MCF 10A (cell line): ENCODE measurements at regions not wholly inside any gene's neighbourhood (a gene's known extent, or its start where the extent isn't known, plus 50 kb on each side); places are given as distances from the start of the nearest gene placed in this dataset.

Experiments used
- BruUV-seq: library from RNA; stranded (reverse); fragments of 400-500 nt; replicated peaks from 2 replicates; lab custom pipeline; 2021; lab: Mats Ljungman, UMichigan
- CTCF ChIA-PET: fragments of 300-600 bp; sonication (Branson Sonifier 250); formaldehyde crosslinking; extraction: SDS; loops from one replicate; lab custom pipeline; 2021; ENCODE audit warnings: antibody characterized with exemption, inconsistent platforms; lab: Yijun Ruan, JAX
- POLR2A ChIA-PET: fragments of 300-600, 350-650 bp; sonication (Branson Sonifier 250); formaldehyde crosslinking; extraction: SDS; loops from one replicate; lab custom pipeline; 2020; ENCODE audit warnings: antibody characterized with exemption, inconsistent platforms; lab: Yijun Ruan, JAX
- DNase-seq: peaks from one replicate; pipeline ENCODE4 v3.0.0-alpha.2; 2018; ENCODE audit not compliant: unreplicated experiment
- H3K27ac Mint-ChIP-seq: one replicate; pipeline ENCODE4 v1.8.0; 2022; ENCODE audit warnings: mild to moderate bottlenecking, low read depth, mixed read lengths; ENCODE audit not compliant: unreplicated experiment
- H3K27me3 Mint-ChIP-seq: one replicate; pipeline ENCODE4 v1.8.0; 2022; ENCODE audit warnings: mixed read lengths; ENCODE audit not compliant: insufficient read depth, unreplicated experiment
- H3K36me3 Mint-ChIP-seq: one replicate; pipeline ENCODE4 v1.8.0; 2022; ENCODE audit warnings: mild to moderate bottlenecking, moderate library complexity, mixed read lengths; ENCODE audit not compliant: insufficient read depth, unreplicated experiment
- H3K4me1 Mint-ChIP-seq: one replicate; pipeline ENCODE4 v1.8.0; 2022; ENCODE audit warnings: mixed read lengths; ENCODE audit not compliant: insufficient read depth, unreplicated experiment
- H3K4me3 Mint-ChIP-seq: one replicate; pipeline ENCODE4 v1.8.0; 2022; ENCODE audit warnings: mild to moderate bottlenecking, moderate library complexity, mixed read lengths; ENCODE audit not compliant: unreplicated experiment
- H3K9me3 Mint-ChIP-seq: one replicate; pipeline ENCODE4 v1.8.0; 2022; ENCODE audit warnings: mixed read lengths; ENCODE audit not compliant: unreplicated experiment
- CTCF ChIP-seq: fragments of 200-600 bp; IDR thresholded peaks from one replicate; pipeline ENCODE4 v1.8.0; 2022; ENCODE audit warnings: antibody characterized with exemption, mild to moderate bottlenecking; ENCODE audit not compliant: unreplicated experiment
- intact Hi-C: fragments of 100-400 bp; cut with micrococcal nuclease; formaldehyde crosslinking; loops from 2 replicates; pipeline ENCODE4 v1.14.1; 2022

DNA sequence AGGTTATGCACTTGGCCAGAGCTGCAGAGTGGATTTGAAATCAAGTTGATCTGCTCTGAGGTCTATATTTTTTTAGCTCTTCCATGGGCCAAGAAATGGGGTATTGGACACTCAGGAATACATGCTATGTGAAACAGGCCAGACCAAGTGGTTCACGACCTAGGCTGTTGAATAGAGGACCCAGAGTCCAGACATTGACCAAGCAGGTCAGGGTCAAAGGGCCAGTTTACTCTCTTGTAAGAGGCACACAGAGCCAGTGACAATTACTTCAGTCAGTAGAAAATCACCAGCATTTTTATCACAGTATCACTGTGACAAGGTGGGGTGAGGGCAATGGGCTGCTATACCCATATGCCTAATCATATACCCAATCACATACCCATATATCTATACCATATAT, 320.6 kb upstream of the RORA start:
- BruUV-seq = no TSS peak
- DNase-seq = no peak
- intact Hi-C loops = no loop called here
- no peaks in the 10 kb centered on the region for H3K36me3 Mint-ChIP-seq
- no peaks in the 10 kb centered on the region for H3K9me3 Mint-ChIP-seq
- H3K27ac Mint-ChIP-seq = no peak overlapping the region
- no peak for TF ChIP-seq CTCF
- POLR2A ChIA-PET = interaction anchor here (0.6 kb wide), 1 partner anchor 18 kb away, joined by 3 read pairs; no protein-coding TSS in a partner anchor
- CTCF ChIA-PET = interaction anchor here (0.6 to 1.2 kb wide), 2 partner anchors 18 to 355 kb away, joined by 3 to 4 read pairs; no protein-coding TSS in a partner anchor
- H3K27me3 Mint-ChIP-seq = no peaks in the 10 kb centered on the region
- no peak overlapping the region for H3K4me3 Mint-ChIP-seq
- H3K4me1 Mint-ChIP-seq = no peaks in the 10 kb centered on the region

DNA sequence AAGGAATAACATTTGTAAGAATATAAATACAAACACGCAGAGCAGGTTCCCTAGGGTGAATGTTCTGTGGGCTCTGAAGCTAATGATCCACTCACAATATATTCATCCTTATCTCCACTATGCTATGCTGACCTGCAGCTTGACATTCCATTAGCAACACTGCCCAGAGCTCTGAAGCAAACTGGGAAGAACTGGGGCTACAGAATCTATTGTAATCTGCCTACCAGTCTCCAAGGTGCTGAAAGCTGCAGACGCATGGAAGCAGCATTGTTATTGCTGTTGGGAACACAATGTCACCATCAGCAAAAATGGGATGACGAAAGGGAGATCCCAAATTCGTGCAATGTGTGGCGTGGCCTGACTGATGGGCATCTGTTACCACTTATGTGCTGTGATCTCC, 316.7 kb upstream of the RORA start:
- Mint-ChIP-seq H3K9me3 (no peaks in the 10 kb centered on the region), H3K27me3 (no peaks in the 10 kb centered on the region), H3K36me3 (no peaks in the 10 kb centered on the region), H3K4me3 (no peak overlapping the region), H3K4me1 (no peaks in the 10 kb centered on the region), H3K27ac (no peak overlapping the region)
- no peak for TF ChIP-seq CTCF
- ChIA-PET POLR2A (interaction anchor here (0.5 kb wide), 1 partner anchor 1126 kb away, joined by 4 read pairs; no protein-coding TSS in a partner anchor), CTCF (no interaction called here)
- intact Hi-C loops = no loop called here
- BruUV-seq = no TSS peak
- no peak for DNase-seq

DNA sequence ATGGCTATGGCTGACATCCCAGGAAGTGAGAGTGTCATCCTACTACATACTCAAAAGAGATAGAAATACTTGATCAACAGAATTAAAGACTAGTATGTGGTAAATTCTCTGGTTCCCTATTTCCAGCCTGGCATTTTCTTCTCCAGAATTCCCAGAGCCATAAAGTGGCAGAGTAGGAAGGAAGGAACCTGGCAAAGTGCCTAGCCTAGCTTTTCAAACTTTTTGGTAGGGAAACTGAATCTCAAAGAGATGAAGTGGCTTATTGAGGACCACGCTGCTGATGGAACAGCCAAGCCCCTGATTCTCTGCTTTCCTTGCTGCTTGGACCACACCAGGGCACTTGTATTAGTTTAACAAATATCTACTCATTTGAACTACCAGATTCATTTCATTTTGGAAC, 312.4 kb upstream of the RORA start:
- intact Hi-C loops = no loop called here
- BruUV-seq = no TSS peak
- no peaks in the 10 kb centered on the region for H3K4me1 Mint-ChIP-seq
- ChIA-PET CTCF (no interaction called here), POLR2A (no interaction called here)
- DNase-seq = no peak
- no peaks in the 10 kb centered on the region for H3K36me3 Mint-ChIP-seq
- no peak for TF ChIP-seq CTCF
- no peaks in the 10 kb centered on the region for H3K9me3 Mint-ChIP-seq
- peaks cover 31% of the 10 kb centered on the region for H3K27me3 Mint-ChIP-seq
- no peak overlapping the region for H3K27ac Mint-ChIP-seq
- no peak overlapping the region for H3K4me3 Mint-ChIP-seq

DNA sequence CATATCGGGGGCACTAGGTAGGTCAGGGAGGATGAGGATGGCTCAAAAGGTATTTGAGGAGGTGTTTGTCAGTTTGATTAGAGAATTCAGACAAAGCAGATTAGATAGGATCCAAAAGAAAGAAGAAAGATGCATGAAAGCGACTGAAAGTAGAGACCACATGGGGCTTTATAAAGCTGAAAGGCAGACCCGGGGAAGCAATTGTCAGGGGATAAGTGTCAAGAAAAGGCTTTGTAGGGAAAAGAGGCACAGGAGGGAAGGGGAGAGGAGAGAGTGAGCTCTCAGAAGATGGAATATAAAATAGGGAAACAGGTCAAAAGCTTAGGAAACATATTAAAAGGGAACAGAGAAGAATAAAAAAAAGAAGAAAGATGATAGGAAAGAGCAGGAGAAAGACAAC, 308.2 kb upstream of the RORA start:
- H3K4me1 Mint-ChIP-seq = no peaks in the 10 kb centered on the region
- POLR2A ChIA-PET = no interaction called here
- intact Hi-C loops = no loop called here

More for the DNA sequence above, 308.2 kb upstream of the RORA start:
- Mint-ChIP-seq H3K4me3 (no peak overlapping the region), H3K9me3 (no peaks in the 10 kb centered on the region), H3K27ac (no peak overlapping the region), H3K27me3 (peaks cover 37% of the 10 kb centered on the region), H3K36me3 (no peaks in the 10 kb centered on the region)
- no peak for TF ChIP-seq CTCF
- CTCF ChIA-PET = interaction anchor here (0.6 kb wide), 1 partner anchor 177 kb away, joined by 3 read pairs; no protein-coding TSS in a partner anchor
- no peak for DNase-seq
- no TSS peak for BruUV-seq
